GM23338 (cell line): ENCODE measurements at regions not wholly inside any gene's neighbourhood (a gene's known extent, or its start where the extent isn't known, plus 50 kb on each side); places are given as distances from the start of the nearest gene placed in this dataset.

Source experiments
- EZH2 ChIP-seq: fragments of 200-600 bp; sonication (generic); IDR thresholded peaks from one replicate; pipeline ENCODE4 v1.8.0; 2017; ENCODE audit warnings: antibody characterized with exemption, mild to moderate bottlenecking, low read depth; ENCODE audit not compliant: unreplicated experiment
- TF ChIP-seq, protein P1 (sequence below), 2 experiments: fragments of 200-600 bp in 1 of 2; sonication (generic) in 1 of 2; conservative IDR thresholded peaks; 2 replicates each; pipeline versions ENCODE4 v1.5.1 to v1.6.1; 2016 to 2017; ENCODE audit warnings: antibody characterized with exemption in 2 of 2, low read depth in 2 of 2, mild to moderate bottlenecking in 2 of 2, moderate library complexity in 1 of 2

- TF ChIP-seq, protein P1, sequence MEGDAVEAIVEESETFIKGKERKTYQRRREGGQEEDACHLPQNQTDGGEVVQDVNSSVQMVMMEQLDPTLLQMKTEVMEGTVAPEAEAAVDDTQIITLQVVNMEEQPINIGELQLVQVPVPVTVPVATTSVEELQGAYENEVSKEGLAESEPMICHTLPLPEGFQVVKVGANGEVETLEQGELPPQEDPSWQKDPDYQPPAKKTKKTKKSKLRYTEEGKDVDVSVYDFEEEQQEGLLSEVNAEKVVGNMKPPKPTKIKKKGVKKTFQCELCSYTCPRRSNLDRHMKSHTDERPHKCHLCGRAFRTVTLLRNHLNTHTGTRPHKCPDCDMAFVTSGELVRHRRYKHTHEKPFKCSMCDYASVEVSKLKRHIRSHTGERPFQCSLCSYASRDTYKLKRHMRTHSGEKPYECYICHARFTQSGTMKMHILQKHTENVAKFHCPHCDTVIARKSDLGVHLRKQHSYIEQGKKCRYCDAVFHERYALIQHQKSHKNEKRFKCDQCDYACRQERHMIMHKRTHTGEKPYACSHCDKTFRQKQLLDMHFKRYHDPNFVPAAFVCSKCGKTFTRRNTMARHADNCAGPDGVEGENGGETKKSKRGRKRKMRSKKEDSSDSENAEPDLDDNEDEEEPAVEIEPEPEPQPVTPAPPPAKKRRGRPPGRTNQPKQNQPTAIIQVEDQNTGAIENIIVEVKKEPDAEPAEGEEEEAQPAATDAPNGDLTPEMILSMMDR (conservative IDR thresholded peaks at IDR 0.05; ENCODE audit: low read depth in 2 of 2) = no peak
- TF ChIP-seq EZH2 = no peak
Measured at GRCh38 chr7:26515314-26515842, 223.7 kb downstream of the SNX10 start.
